Stimulated activated CD8-positive, alpha-beta memory T cell treated with anti-CD3 and anti-CD28 coated beads, Interleukin-15, amount 100 ng/mL, for 4 hours (primary cell): ENCODE measurements at regions not wholly inside any gene's neighbourhood (a gene's known extent, or its start where the extent isn't known, plus 50 kb on each side); places are given as distances from the start of the nearest gene placed in this dataset.
"Not testable (repeated sequence)": the region's sequence is repeated elsewhere in the genome, so short reads cannot be mapped to it uniquely, and the experiment has no call there.

Source experiments
- DNase-seq, 2 donors: peaks; one replicate each; pipeline ENCODE4 v3.0.0-alpha.2; 2020; ENCODE audit warnings: low read depth in 2 of 2

- no peak for DNase-seq
These were observed 361.9 kb downstream of the C16orf95 start for GRCh38 chr16:86955136-86955855.

DNA sequence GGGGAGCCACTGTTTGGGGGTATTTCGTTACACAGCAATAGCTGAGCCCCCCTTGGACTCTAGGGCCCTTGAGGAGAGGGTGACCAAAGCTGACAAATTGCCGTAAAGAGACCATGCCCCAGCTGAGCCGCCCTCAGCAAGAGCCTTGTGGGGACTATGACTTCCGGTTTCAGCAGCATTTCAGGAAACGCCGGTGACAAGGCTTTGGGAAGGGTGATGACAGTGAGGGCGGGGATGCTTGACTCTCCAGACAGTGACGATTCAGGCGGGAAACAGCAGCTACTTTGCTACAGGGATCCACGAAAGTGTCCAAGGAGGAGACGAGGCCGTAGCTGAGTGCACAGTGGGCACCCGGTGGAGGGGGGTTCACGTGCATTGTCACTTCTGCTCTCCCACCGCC, 360.8 kb downstream of the C16orf95 start:
- no peak for DNase-seq

DNA sequence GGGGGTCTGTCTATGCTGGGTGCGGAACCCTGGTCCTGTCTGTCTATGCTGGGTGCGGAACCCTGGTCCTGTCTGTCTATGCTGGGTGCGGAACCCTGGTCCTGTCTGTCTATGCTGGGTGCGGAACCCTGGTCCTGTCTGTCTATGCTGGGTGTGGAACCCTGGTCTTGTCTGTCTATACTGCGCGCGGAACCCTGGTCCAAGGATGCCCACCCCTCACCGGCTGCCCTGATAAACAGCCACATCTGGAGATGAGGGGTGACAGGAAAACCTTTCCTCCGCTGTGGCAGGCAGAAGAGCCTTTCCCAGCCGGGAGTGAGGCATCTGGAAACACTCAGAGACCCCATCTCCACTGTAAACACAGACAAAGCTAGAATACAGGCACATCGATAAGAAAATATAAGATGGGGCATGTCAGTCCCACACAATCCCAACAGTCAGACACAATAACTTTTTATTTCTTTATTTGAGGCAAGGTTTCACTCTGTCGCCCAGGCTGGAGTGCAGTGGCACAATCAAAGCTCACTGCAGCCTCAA, 359.5 kb downstream of the C16orf95 start:
- not testable (repeated sequence) for DNase-seq

DNA sequence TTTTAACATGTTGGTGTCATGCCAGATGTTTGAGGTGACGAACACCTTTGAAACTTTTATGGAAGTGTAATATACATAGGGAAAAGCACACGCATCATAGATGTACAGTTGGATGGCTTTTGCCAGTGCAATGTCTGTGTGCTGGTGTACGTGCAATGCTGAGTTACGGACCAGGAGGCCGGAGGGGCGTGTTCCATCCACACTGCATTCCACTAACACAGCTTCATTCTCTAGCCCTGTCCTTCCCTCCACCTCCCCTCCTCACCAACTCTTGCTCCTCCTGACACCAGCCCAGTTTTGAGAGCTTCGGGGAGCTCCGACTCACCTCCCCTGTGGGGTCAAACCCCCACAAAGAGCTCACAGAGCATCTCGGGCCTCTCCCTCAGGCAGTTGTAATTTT, 358.8 kb downstream of the C16orf95 start:
- no peak for DNase-seq

DNA sequence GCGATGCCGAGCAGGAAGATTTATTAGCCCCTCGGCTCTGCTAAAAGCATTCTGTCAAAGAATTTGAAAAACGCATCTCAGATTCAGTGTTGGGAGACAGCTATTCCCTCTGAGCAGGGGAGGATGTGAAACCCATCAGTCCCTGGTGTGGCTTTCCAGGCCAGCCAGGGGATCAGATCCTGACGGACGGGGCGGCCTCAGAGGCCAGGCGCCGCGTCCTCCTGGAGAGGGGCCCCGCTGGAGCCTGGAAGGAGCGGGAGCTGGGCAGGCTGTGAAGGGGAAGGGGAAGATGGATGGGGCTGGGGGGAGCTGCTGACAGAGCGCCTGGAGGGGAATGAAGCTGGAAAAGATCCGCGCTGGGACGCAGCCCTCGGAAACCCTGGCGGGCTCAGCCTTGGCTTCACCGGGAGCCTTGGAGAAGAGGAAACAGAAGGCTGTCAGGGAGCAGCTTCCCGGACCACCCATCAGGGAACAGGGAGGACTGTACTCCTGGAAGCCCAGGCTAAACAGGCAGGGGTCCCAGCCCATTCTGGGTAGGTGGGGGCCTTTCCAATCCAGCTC, 358.0 kb downstream of the C16orf95 start:
- DNase-seq, result no peak

GRCh38 chr16:86959729-86960128, 357.5 kb downstream of the C16orf95 start:
- no peak for DNase-seq

DNA sequence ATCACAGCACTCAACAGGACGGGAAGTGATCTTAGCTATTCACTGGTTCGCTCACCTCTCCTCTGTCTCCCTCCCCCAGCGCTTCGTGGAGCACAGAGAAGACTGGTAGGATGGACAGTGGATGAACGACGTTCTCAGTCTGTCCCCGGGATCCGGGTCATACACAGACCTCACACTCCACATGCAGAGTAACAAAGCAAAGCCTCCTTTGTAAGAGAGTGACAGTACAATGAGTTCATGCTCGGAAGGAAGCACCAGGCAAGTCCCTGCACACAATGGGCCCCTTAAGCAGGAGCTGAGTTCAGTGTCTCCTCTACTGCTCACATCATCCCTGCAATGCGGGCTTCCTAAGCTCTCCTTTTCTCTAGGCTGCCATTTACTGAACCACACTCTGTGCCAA, 356.9 kb downstream of the C16orf95 start:
- DNase-seq, result no peak

GRCh38 chr16:86961171-86961601, 356.0 kb downstream of the C16orf95 start:
- DNase-seq, result no peak

GRCh38 chr16:86962259-86962658, 354.9 kb downstream of the C16orf95 start:
- no peak for DNase-seq

DNA sequence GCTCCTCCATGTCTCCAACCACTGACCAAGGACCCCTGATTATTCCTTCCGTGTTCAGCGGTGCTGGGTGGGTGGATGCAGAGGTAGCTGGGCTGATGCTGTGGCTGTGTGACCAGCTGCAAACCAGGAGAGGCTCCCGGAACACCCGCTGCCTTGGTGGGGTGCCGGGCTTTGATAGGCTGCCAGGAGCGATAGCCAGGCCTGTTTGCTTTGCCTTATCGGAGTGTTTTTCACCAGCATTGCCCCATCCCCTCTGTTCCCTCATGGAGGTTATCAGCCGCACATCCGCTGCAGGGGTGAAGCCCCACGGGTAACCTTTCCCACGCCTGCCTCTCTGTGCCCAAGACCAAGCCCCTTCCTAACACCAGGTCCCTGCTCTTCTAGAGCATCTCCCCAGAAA, 354.3 kb downstream of the C16orf95 start:
- no peak for DNase-seq

- DNase-seq, result no peak
These were observed 353.3 kb downstream of the C16orf95 start for GRCh38 chr16:86963600-86964575.

DNA sequence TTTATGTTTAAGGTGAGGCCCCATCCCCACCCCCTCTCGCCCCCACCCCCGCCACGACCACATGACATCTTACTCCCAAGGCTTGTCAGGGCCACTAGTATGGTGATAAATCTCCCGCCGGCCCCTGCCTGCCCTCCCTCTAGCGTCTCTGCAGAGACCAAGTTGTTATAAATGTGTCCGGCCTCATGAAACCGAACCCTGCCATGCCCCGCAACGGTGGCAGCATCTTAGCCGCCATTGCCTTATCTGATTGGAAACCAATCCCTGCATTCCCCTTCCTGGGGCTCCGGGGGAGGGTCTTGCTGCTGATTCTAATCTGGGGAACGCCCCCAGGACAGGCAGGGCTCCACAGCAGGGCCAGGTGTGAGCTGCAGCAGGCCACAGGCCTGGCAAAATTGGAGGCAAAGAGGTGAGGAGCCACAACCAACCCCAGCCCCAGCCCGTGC, 352.4 kb downstream of the C16orf95 start:
- DNase-seq, result no peak

- DNase-seq, result no peak
These were observed 351.9 kb downstream of the C16orf95 start for GRCh38 chr16:86965331-86965730.

GRCh38 chr16:86965840-86966550, 351.2 kb downstream of the C16orf95 start:
- no peak for DNase-seq

DNA sequence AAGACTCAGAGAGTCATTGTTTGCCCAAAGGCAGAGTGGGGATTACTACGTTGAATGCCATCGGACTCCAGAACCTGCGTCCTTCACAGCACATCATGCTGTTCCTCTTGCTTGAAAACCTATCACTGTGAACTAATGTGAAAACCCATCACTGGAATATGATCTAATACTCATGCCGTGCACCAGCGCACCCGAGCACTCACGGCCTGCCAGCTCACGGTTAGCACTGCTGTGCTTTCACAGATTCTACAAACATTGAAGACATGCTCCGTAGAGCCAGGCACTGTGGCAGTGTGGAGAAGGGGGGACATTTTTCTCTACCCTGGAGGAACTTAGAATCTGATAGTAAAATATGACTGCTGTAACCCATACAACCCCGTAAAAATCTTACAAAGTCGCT, 350.4 kb downstream of the C16orf95 start:
- DNase-seq, result no peak

GRCh38 chr16:86968866-86969265, 348.3 kb downstream of the C16orf95 start:
- DNase-seq, result no peak

DNA sequence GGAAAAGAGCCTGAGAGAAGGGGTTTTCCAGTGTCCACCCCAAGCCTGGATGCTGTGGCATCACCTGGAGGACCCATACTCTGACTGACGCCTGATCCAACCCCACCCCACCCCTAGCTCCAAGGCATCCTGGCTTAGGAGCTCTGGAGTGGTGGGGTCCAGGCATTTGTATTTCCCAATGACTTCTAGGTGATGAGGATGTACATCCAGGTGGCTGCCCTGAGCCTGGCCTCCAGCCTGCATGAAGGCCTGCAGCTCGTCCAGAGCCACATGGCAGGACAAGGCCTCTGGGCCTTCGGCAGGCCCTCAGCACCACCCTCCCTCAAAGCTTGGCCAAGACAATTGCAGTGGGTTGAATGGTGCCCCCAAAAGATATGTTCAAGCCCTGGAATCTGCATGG, 347.5 kb downstream of the C16orf95 start:
- DNase-seq, result no peak

GRCh38 chr16:86970279-86970678, 346.9 kb downstream of the C16orf95 start:
- DNase-seq, result no peak

DNA sequence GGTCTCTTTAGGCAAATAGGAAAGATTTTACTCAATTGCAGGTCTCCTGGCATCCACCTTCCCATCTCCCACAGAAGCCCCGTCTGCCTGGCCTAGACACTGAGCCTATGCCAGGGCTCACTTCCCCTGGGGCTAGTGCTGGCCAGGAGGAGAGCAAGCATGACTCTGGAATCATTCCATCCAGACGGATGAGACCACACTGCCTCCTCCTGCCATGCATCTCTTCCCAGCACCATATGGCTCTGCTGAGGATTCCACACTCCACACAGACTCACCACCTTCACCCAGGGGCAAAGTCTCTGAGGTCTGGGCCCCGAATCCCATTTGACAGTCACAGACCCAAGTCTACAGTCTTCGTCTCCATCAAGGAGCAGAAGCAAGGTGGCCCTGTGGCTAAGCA, 346.5 kb downstream of the C16orf95 start:
- no peak for DNase-seq

DNA sequence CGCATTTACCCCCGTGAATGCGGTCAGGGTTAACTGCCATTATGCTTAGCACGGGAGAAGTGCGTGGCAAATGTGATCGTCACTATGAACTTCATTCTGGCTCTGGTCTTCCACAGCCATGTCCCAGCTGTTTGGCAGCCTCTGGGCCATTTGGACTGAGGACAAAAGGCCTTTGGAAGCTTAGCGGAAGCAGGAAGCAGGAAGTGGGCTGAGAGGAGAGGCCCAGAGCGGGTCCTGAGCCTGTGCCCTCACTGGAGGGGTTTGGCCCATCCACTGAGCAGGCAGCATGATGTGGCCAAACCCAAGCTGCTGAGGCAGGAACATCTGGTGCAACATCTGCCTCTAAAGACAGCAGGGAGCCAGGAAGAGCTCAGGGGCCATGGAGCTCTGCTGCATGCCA, 345.9 kb downstream of the C16orf95 start:
- no peak for DNase-seq

DNA sequence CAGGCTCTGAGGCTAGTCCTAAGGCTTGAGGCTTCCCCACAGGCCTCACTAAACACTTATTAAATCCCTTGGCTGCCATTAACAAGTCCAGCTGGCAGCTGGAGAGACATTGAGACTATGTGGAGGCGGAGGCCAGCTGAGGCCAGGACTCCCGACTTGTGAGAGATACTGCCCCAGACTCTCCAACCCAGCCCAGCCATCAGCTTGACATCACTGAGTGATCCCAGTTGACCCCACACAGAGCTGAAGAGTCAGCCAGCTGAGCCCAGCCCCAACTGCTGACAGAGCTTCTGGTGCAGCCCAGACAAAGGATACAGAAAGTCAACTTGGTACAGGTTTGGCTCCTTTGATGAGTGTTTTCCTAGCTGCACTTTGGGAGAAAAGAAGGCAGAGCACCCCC, 343.1 kb downstream of the C16orf95 start:
- DNase-seq, result no peak

DNA sequence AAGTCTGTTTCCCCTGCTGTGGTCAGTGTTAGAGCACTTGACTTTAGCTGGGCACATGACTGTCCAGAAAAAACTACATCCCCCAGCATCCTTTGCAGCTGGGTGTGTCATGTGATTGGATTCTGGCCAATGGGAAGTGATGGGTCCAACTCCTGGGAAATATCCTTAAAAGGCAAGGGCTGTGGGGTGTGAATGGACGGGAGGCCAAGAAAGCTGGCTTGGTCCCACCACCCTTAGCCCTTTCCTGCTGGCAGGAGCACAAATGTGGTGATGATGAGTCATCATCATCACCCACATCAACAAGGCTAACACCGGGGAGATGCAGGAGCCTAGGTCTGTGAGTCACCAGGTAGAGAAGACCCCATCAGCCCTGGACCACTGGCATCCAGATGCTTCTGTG, 341.7 kb downstream of the C16orf95 start:
- no peak for DNase-seq
